CD4-positive, alpha-beta T cell treated with Interleukin-1 beta for 1 hour (primary cell): ENCODE measurements at regions not wholly inside any gene's neighbourhood (a gene's known extent, or its start where the extent isn't known, plus 50 kb on each side); places are given as distances from the start of the nearest gene placed in this dataset.

Experiments used
- DNase-seq, 2 donors: peaks; one replicate each; pipeline ENCODE4 v3.0.0-alpha.2; 2020 to 2022

GRCh38 chr4:11611868-11612267 lies 183.2 kb upstream of the HS3ST1 start:
- DNase-seq = no peak

GRCh38 chr4:11609751-11610150 lies 181.1 kb upstream of the HS3ST1 start:
- DNase-seq = no peak

- DNase-seq = no peak
Measured at GRCh38 chr4:11608992-11609391, 180.3 kb upstream of the HS3ST1 start.

- no peak for DNase-seq
Measured at GRCh38 chr4:11606078-11606477, 177.4 kb upstream of the HS3ST1 start.

- no peak for DNase-seq
Measured at GRCh38 chr4:11605597-11605996, 176.9 kb upstream of the HS3ST1 start.

GRCh38 chr4:11604821-11605220 lies 176.1 kb upstream of the HS3ST1 start:
- no peak for DNase-seq

- DNase-seq = no peak
Measured at GRCh38 chr4:11603591-11604194, 175.0 kb upstream of the HS3ST1 start.

GRCh38 chr4:11602606-11603340 lies 174.1 kb upstream of the HS3ST1 start:
- DNase-seq = no peak

- DNase-seq = no peak
Measured at GRCh38 chr4:11599064-11599463, 170.4 kb upstream of the HS3ST1 start.

GRCh38 chr4:11598591-11598990 lies 169.9 kb upstream of the HS3ST1 start:
- no peak for DNase-seq

- no peak for DNase-seq
Measured at GRCh38 chr4:11597506-11597905, 168.8 kb upstream of the HS3ST1 start.

GRCh38 chr4:11596989-11597388 lies 168.3 kb upstream of the HS3ST1 start:
- DNase-seq = no peak

GRCh38 chr4:11593576-11594116 lies 165.0 kb upstream of the HS3ST1 start:
- no peak for DNase-seq

- no peak for DNase-seq
Measured at GRCh38 chr4:11592276-11592675, 163.6 kb upstream of the HS3ST1 start.

GRCh38 chr4:11590132-11590531 lies 161.4 kb upstream of the HS3ST1 start:
- no peak for DNase-seq

- DNase-seq = no peak
Measured at GRCh38 chr4:11589676-11590075, 161.0 kb upstream of the HS3ST1 start.

- no peak for DNase-seq
Measured at GRCh38 chr4:11587797-11588196, 159.1 kb upstream of the HS3ST1 start.

GRCh38 chr4:11585506-11585905 lies 156.8 kb upstream of the HS3ST1 start:
- no peak for DNase-seq

GRCh38 chr4:11568511-11568910 lies 139.8 kb upstream of the HS3ST1 start:
- DNase-seq = no peak

- DNase-seq = no peak
Measured at GRCh38 chr4:11566444-11567022, 137.8 kb upstream of the HS3ST1 start.

GRCh38 chr4:11565899-11566298 lies 137.2 kb upstream of the HS3ST1 start:
- no peak for DNase-seq

GRCh38 chr4:11565213-11565612 lies 136.5 kb upstream of the HS3ST1 start:
- no peak for DNase-seq

GRCh38 chr4:11564021-11564420 lies 135.3 kb upstream of the HS3ST1 start:
- no peak for DNase-seq

- no peak for DNase-seq
Measured at GRCh38 chr4:11549525-11549924, 120.8 kb upstream of the HS3ST1 start.
